HCT116 (cell line): ENCODE measurements at regions not wholly inside any gene's neighbourhood (a gene's known extent, or its start where the extent isn't known, plus 50 kb on each side); places are given as distances from the start of the nearest gene placed in this dataset.

ENCODE experiments used
- CBX3 ChIP-seq: IDR thresholded peaks from 2 replicates; pipeline ENCODE4 v1.6.1; 2012; ENCODE audit warnings: low read depth
- CTCF ChIP-seq, 3 experiments: fragments of 200-600 bp in 1 of 3; sonication (generic) in 1 of 3; IDR thresholded peaks in 2 of 3; conservative IDR thresholded peaks in 1 of 3; 2 replicates each; pipeline ENCODE4 v1.5.1; 2012 to 2017; ENCODE audit warnings: low read depth in 2 of 3, low read length in 2 of 3, antibody characterized with exemption in 1 of 3, borderline replicate concordance in 1 of 3, control low read depth in 1 of 3, mild to moderate bottlenecking in 1 of 3, mixed read lengths in 1 of 3, mixed run types in 1 of 3, moderate library complexity in 1 of 3; ENCODE audit not compliant: insufficient read depth in 1 of 3
- EZH2 ChIP-seq: fragments of 200-600 bp; sonication (generic); IDR thresholded peaks from 2 replicates; pipeline ENCODE4 v1.6.1; 2017; ENCODE audit warnings: antibody characterized with exemption, mixed run types
- EZH2phosphoT487 ChIP-seq: fragments of 200-600 bp; IDR thresholded peaks from 2 replicates; pipeline ENCODE4 v1.6.1; 2018; ENCODE audit warnings: antibody characterized with exemption, borderline replicate concordance
- FOSL1 ChIP-seq: IDR thresholded peaks from 2 replicates; pipeline ENCODE4 v1.6.1; 2012; ENCODE audit warnings: low read depth
- POLR2A ChIP-seq: IDR thresholded peaks from 2 replicates; pipeline ENCODE4 v1.7.0; 2011; ENCODE audit warnings: borderline replicate concordance; ENCODE audit not compliant: insufficient read depth, insufficient read length; ENCODE audit errors: extremely low read depth
- POLR2AphosphoS5 ChIP-seq: IDR thresholded peaks from 2 replicates; pipeline ENCODE4 v1.6.1; 2011; ENCODE audit warnings: mild to moderate bottlenecking, low read depth, low read length, moderate library complexity
- RAD21 ChIP-seq: IDR thresholded peaks from 2 replicates; pipeline ENCODE4 v1.6.1; 2012; ENCODE audit warnings: low read depth, mild to moderate bottlenecking
- SIN3A ChIP-seq: IDR thresholded peaks from 2 replicates; pipeline ENCODE4 v1.6.1; 2012; ENCODE audit warnings: low read depth
- YY1 ChIP-seq: IDR thresholded peaks from 2 replicates; pipeline ENCODE4 v1.6.1; 2011; ENCODE audit warnings: low read length, low read depth, moderate library complexity, mild to moderate bottlenecking; ENCODE audit not compliant: insufficient replicate concordance; ENCODE audit errors: extremely low read depth
- ZFX ChIP-seq: fragments of 450-650 bp; IDR thresholded peaks from 2 replicates; pipeline ENCODE4 v1.6.1; 2017
- ZNF274 ChIP-seq: fragments of 200-500 bp; sonication (Bioruptor generic); IDR thresholded peaks from 2 replicates; pipeline ENCODE4 v1.6.1; 2014; ENCODE audit warnings: mild to moderate bottlenecking, low read depth, low read length, inconsistent platforms
- TF ChIP-seq, protein P1 (sequence below): IDR thresholded peaks from 2 replicates; pipeline ENCODE4 v1.6.1; 2012; ENCODE audit warnings: low read depth
- TF ChIP-seq, protein P2 (sequence below): IDR thresholded peaks from 2 replicates; pipeline ENCODE4 v1.6.1; 2011; ENCODE audit warnings: mild to moderate bottlenecking, low read length, moderate library complexity; ENCODE audit not compliant: insufficient replicate concordance; ENCODE audit errors: extremely low read depth

GRCh38 chr10:105837951-105838350, 1196.9 kb downstream of the SORCS3 start:
- TF ChIP-seq, protein P1, sequence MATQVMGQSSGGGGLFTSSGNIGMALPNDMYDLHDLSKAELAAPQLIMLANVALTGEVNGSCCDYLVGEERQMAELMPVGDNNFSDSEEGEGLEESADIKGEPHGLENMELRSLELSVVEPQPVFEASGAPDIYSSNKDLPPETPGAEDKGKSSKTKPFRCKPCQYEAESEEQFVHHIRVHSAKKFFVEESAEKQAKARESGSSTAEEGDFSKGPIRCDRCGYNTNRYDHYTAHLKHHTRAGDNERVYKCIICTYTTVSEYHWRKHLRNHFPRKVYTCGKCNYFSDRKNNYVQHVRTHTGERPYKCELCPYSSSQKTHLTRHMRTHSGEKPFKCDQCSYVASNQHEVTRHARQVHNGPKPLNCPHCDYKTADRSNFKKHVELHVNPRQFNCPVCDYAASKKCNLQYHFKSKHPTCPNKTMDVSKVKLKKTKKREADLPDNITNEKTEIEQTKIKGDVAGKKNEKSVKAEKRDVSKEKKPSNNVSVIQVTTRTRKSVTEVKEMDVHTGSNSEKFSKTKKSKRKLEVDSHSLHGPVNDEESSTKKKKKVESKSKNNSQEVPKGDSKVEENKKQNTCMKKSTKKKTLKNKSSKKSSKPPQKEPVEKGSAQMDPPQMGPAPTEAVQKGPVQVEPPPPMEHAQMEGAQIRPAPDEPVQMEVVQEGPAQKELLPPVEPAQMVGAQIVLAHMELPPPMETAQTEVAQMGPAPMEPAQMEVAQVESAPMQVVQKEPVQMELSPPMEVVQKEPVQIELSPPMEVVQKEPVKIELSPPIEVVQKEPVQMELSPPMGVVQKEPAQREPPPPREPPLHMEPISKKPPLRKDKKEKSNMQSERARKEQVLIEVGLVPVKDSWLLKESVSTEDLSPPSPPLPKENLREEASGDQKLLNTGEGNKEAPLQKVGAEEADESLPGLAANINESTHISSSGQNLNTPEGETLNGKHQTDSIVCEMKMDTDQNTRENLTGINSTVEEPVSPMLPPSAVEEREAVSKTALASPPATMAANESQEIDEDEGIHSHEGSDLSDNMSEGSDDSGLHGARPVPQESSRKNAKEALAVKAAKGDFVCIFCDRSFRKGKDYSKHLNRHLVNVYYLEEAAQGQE, result no peak
- TF ChIP-seq ZNF274 (no peak), CBX3 (no peak), POLR2AphosphoS5 (no peak), CTCF (IDR thresholded peaks at IDR 0.05 in 2 of 3, conservative IDR thresholded peaks at IDR 0.05 in 1 of 3; ENCODE audit: borderline replicate concordance in 1 of 3, insufficient read depth in 1 of 3, low read depth in 2 of 3, low read length in 2 of 3) (no peak), ZFX (no peak), RAD21 (no peak), POLR2A (no peak), EZH2phosphoT487 (no peak), SIN3A (no peak), EZH2 (no peak), FOSL1 (no peak), YY1 (no peak)
- TF ChIP-seq, protein P2, sequence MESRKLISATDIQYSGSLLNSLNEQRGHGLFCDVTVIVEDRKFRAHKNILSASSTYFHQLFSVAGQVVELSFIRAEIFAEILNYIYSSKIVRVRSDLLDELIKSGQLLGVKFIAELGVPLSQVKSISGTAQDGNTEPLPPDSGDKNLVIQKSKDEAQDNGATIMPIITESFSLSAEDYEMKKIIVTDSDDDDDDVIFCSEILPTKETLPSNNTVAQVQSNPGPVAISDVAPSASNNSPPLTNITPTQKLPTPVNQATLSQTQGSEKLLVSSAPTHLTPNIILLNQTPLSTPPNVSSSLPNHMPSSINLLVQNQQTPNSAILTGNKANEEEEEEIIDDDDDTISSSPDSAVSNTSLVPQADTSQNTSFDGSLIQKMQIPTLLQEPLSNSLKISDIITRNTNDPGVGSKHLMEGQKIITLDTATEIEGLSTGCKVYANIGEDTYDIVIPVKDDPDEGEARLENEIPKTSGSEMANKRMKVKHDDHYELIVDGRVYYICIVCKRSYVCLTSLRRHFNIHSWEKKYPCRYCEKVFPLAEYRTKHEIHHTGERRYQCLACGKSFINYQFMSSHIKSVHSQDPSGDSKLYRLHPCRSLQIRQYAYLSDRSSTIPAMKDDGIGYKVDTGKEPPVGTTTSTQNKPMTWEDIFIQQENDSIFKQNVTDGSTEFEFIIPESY, result no peak
